Gastrocnemius medialis (tissue), 4 donors: ENCODE measurements at regions not wholly inside any gene's neighbourhood (a gene's known extent, or its start where the extent isn't known, plus 50 kb on each side); places are given as distances from the start of the nearest gene placed in this dataset.

Experiments
- POLR2A ChIP-seq, 2 donors: fragments of 450-650 bp; IDR thresholded peaks; one replicate each; pipeline ENCODE4 v1.6.1; 2017; ENCODE audit warnings: antibody characterized with exemption in 2 of 2, mild to moderate bottlenecking in 2 of 2, moderate library complexity in 2 of 2
- TF ChIP-seq, protein P1 (sequence below), 5 experiments: fragments of 450-650 bp in 3 of 5; fragments of 200-600 bp in 2 of 5; sonication (generic) in 2 of 5; IDR thresholded peaks in 4 of 5; conservative IDR thresholded peaks in 1 of 5; 1 replicate in 4 of 5; 2 replicates in 1 of 5; pipeline ENCODE4 v1.5.1; 2016 to 2019; ENCODE audit warnings: antibody characterized with exemption in 5 of 5, mild to moderate bottlenecking in 3 of 5, moderate library complexity in 3 of 5

DNA sequence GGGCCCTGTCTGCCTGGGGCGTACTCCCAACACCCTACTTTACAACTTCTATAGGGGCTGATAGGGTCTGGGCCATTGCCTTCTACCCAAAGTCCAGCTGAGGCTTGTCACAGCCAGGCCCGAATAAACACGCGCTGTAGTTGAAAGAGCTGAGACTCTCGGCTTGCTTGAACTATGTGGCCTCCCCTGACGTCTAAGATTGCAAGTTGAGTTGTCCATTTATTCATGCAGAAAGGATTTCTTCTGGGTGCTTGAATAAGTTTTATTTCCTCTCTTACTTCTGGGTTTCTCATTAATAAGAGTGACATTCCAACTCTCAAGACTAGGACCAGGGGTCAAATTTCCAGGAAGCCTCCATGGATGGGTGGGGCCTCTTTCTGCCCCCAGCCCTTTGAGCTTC, 74.4 kb upstream of the VRK1 start:
- TF ChIP-seq, protein P1, sequence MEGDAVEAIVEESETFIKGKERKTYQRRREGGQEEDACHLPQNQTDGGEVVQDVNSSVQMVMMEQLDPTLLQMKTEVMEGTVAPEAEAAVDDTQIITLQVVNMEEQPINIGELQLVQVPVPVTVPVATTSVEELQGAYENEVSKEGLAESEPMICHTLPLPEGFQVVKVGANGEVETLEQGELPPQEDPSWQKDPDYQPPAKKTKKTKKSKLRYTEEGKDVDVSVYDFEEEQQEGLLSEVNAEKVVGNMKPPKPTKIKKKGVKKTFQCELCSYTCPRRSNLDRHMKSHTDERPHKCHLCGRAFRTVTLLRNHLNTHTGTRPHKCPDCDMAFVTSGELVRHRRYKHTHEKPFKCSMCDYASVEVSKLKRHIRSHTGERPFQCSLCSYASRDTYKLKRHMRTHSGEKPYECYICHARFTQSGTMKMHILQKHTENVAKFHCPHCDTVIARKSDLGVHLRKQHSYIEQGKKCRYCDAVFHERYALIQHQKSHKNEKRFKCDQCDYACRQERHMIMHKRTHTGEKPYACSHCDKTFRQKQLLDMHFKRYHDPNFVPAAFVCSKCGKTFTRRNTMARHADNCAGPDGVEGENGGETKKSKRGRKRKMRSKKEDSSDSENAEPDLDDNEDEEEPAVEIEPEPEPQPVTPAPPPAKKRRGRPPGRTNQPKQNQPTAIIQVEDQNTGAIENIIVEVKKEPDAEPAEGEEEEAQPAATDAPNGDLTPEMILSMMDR (IDR thresholded peaks at IDR 0.05 in 4 of 5, conservative IDR thresholded peaks at IDR 0.05 in 1 of 5): no peak
- TF ChIP-seq POLR2A (IDR thresholded peaks at IDR 0.05): no peak
